IMR-90 (cell line): ENCODE measurements at regions not wholly inside any gene's neighbourhood (a gene's known extent, or its start where the extent isn't known, plus 50 kb on each side); places are given as distances from the start of the nearest gene placed in this dataset.

ENCODE experiments used
- TF ChIP-seq, protein P1 (sequence below): fragments of 150-350 bp; IDR thresholded peaks from 2 replicates; pipeline ENCODE4 v1.6.1; 2016; ENCODE audit warnings: low read depth, mild to moderate bottlenecking, low read length, moderate library complexity, borderline replicate concordance
- TF ChIP-seq, protein P2 (sequence below): fragments of 150-350 bp; IDR thresholded peaks from 2 replicates; pipeline ENCODE4 v1.6.1; 2017; ENCODE audit warnings: mild to moderate bottlenecking, antibody characterized with exemption, low read length, low read depth
- TF ChIP-seq, protein P3 (sequence below): conservative IDR thresholded peaks from 2 replicates; pipeline ENCODE4 v1.5.1; 2012; ENCODE audit warnings: mild to moderate bottlenecking, low read depth, low read length, improper control_type of control experiment

DNA sequence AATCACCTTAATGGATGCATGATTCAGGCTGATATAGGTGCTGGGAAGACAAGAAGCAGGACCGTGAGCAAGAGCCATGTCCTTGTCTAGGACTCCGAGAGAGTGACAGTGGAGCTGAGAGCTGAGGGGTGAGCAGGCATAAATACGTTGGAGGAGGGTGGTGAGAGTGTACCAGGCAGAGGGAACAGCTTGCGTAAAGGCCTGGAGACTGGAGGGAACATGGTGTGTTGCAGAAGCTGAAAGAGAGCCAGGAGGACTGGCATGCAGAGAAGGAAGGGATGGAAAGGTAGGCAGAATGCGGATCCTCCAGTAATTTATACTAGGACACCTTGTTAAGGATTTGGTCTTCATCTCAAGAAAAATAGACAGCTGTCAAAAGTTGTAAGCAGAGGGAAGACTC lies 653.2 kb downstream of the HS3ST4 start:
- TF ChIP-seq, protein P1, sequence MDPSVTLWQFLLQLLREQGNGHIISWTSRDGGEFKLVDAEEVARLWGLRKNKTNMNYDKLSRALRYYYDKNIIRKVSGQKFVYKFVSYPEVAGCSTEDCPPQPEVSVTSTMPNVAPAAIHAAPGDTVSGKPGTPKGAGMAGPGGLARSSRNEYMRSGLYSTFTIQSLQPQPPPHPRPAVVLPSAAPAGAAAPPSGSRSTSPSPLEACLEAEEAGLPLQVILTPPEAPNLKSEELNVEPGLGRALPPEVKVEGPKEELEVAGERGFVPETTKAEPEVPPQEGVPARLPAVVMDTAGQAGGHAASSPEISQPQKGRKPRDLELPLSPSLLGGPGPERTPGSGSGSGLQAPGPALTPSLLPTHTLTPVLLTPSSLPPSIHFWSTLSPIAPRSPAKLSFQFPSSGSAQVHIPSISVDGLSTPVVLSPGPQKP: no peak
- TF ChIP-seq, protein P2, sequence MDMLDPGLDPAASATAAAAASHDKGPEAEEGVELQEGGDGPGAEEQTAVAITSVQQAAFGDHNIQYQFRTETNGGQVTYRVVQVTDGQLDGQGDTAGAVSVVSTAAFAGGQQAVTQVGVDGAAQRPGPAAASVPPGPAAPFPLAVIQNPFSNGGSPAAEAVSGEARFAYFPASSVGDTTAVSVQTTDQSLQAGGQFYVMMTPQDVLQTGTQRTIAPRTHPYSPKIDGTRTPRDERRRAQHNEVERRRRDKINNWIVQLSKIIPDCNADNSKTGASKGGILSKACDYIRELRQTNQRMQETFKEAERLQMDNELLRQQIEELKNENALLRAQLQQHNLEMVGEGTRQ: no peak
- TF ChIP-seq, protein P3, sequence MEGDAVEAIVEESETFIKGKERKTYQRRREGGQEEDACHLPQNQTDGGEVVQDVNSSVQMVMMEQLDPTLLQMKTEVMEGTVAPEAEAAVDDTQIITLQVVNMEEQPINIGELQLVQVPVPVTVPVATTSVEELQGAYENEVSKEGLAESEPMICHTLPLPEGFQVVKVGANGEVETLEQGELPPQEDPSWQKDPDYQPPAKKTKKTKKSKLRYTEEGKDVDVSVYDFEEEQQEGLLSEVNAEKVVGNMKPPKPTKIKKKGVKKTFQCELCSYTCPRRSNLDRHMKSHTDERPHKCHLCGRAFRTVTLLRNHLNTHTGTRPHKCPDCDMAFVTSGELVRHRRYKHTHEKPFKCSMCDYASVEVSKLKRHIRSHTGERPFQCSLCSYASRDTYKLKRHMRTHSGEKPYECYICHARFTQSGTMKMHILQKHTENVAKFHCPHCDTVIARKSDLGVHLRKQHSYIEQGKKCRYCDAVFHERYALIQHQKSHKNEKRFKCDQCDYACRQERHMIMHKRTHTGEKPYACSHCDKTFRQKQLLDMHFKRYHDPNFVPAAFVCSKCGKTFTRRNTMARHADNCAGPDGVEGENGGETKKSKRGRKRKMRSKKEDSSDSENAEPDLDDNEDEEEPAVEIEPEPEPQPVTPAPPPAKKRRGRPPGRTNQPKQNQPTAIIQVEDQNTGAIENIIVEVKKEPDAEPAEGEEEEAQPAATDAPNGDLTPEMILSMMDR: no peak
